Fibroblast of peridontal ligament (primary cell): ENCODE measurements at regions not wholly inside any gene's neighbourhood (a gene's known extent, or its start where the extent isn't known, plus 50 kb on each side); places are given as distances from the start of the nearest gene placed in this dataset.
"Not testable (repeated sequence)": the region's sequence is repeated elsewhere in the genome, so short reads cannot be mapped to it uniquely, and the experiment has no call there.

ENCODE experiments used
- DNase-seq: peaks from one replicate; pipeline ENCODE4 v3.0.0-alpha.2; 2010; ENCODE audit errors: extremely low read depth

- DNase-seq = no peak
These were observed 837.8 kb upstream of the LRRN3 start for GRCh38 chr7:110253093-110253492.

DNA sequence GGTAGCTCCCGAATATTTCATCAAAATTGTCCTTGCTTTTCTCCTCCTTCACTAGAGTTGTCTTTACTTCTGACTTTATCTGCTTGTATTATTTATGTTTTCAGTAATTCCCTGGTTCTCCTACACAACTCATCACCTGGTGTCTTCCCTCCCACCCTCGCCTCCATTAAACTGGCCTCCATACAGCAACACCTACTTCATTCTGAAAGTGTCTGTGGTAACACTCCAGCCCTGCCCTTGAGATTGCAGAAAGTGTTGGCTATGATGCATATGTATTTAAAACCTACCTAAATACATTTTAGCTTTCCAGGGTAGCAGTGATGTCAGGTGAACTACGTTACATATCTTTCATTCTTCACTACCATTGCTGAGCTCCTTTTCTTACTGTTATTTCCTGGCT is 833.3 kb upstream of the LRRN3 start:
- DNase-seq = no peak

- DNase-seq = no peak
These were observed 828.7 kb upstream of the LRRN3 start for GRCh38 chr7:110262251-110262650.

- no peak for DNase-seq
These were observed 826.6 kb upstream of the LRRN3 start for GRCh38 chr7:110264288-110264687.

DNA sequence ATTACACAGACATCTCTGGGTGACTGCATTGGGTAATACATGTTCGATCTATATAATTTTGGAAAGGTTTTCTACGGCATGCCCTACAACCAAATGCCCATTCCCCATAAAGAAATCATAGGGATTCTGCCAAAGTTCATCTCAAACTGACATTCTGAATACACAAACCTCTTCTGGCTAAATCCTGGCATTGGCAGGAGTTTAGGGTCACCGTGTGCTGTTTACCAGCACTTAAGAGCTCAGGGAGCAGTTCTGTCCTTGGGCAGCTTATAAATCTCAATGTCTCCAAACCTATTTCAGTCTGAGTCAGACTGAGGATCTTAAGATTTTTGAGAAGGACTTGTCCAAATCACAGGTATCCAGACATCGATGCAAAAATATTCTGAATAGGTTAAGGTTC is 809.6 kb upstream of the LRRN3 start:
- no peak for DNase-seq

GRCh38 chr7:110283056-110283455 is 807.9 kb upstream of the LRRN3 start:
- no peak for DNase-seq

DNA sequence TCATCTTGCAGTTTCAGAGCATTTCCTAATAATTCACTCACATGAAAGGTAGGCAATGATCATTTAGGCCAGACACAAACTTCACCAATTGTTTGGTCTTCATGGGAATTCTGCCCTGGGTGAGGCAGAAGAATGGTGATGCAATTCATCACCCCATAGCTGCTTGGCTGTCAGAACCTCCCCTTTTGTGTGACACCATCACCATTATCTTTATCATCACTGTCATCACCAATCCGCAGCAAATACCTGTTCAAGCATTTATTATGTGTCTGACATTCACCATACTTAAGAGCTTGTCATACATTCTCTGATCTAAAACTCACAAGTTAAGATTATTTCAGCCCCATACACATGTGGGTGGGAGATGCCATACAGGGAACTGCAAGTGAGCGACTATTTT is 799.5 kb upstream of the LRRN3 start:
- no peak for DNase-seq

DNA sequence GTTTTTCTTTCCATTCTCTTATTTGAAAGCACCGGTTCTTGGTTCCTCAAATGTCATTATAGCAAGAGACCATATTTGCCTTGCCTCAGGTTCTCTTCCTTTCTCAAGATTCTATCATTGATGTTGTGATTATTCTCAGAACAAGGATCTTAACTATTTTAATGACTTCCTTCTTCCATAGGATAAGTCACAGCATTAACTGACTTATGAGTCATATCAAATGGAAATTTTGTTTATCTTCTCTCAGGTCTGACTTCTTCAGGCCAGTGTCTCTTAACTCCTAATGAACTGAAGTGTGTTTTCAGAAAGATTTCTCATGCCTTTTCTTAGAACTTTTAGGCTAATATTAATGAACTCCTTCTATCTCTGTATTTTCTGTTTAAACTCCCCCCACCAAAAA is 794.6 kb upstream of the LRRN3 start:
- no peak for DNase-seq

- DNase-seq = no peak
These were observed 783.2 kb upstream of the LRRN3 start for GRCh38 chr7:110307776-110308175.

- no peak for DNase-seq
These were observed 782.1 kb upstream of the LRRN3 start for GRCh38 chr7:110308791-110309190.

DNA sequence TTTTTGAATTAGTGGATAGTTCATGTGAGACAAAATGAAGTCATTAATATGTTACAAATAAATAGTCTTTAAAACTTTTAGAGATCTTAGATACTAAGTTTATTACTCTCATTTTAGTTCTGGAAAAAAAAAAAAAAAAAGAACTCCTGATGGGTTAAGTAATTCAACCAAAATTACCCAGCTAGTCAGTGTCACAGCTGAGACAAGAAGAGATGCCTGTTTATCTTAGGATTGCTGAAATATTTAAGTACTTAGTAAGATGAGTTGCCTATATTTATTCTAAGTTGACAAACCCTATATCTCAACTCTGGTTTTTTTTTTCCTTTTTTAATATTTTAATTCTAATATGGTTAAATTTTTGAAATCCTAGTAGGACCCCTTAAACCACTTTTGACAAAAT is 781.0 kb upstream of the LRRN3 start:
- DNase-seq = no peak

DNA sequence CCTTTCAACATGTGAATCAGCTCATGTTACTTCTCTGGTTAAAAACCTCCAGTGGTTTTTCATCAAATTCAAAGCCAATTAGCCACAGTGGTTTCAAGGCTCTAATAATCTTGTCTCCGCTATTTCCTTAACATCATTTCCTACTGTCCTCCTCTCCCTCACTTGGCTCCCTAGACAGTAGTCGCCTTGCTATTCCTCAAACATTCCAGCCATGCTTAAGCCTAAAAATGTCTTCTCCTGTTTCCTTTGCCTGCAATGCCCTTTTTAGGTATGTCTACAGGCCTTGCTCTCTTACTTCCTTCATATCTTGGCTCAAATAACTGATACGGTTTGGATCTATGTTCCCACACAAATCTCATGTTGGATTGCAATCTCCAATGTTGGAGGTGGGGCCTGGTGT is 779.4 kb upstream of the LRRN3 start:
- DNase-seq = no peak

- no peak for DNase-seq
These were observed 773.2 kb upstream of the LRRN3 start for GRCh38 chr7:110317541-110318265.

DNA sequence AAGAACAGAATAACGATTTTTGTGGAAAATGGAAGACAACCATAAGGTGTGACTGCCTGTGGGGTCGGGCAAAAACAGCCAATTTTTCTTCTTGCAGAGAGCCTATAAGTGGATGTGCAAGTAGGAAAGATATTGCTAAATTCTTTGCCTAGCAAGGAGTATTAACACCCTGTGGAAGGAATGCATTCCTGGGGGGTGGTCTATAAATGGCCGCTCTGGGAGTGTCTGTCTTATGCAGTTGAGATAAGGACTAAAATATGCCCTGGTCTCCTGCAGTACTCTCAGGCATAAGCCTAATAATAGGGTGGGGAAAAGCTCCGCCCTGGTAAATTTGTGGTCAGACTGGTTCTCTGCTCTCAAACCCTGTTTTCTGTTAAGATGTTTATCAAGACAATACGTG is 770.6 kb upstream of the LRRN3 start:
- not testable (repeated sequence) for DNase-seq

GRCh38 chr7:110322796-110323195 is 768.1 kb upstream of the LRRN3 start:
- DNase-seq = no peak

DNA sequence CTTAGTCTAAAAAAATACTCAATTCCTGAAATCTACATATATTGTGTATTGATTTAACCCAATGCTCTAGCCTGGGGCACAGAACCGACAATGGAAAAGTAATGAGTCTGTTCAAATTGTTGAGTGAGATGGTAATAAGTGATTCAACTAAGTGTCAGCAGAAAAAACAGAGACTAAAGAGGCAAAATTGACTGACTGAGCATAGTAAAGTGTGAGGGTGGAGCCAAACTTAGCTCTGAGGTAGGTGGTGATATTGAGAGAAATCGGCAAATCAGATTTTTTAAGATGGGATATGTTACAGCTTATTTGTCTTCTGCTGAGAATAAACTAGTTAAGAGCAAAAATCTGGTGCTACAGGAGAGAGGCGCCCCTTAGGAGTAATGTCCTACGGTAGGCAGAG is 764.0 kb upstream of the LRRN3 start:
- no peak for DNase-seq

DNA sequence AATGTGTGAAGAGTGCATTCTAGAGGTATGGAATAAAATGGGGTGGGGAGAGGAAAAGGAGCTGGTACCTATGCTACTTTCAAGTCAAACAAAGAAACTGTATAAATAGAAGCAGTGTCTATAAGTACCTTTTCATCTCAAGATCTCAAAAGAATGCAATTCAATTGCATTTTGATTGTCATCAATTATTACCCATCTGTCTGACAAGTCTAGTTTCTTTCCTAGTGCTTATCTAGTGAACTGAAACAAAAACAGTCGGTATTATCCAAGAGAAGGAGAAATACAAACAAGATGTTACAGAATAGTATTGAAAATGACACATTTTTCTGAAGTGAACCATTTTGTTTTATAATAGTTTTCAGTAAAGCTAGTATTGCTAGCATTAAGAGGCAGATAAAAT is 754.5 kb upstream of the LRRN3 start:
- no peak for DNase-seq

DNA sequence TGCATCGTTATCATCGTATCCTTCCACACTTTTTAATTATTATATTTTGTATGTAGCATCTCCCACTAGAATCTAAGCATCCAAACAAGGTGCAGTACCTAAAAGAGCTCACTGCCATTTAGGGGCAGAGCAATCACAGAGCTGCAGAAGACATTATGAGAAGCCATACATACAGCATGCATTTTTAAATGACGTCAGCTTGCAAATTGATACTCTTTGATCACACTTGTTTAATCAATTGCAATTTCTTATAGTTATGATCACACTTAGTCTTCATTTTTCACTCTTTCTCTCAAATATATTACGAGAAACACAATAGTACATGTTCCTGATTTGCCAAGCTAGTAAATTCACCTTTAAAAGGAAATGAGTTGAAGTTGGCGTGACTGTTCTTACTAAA is 753.3 kb upstream of the LRRN3 start:
- no peak for DNase-seq

DNA sequence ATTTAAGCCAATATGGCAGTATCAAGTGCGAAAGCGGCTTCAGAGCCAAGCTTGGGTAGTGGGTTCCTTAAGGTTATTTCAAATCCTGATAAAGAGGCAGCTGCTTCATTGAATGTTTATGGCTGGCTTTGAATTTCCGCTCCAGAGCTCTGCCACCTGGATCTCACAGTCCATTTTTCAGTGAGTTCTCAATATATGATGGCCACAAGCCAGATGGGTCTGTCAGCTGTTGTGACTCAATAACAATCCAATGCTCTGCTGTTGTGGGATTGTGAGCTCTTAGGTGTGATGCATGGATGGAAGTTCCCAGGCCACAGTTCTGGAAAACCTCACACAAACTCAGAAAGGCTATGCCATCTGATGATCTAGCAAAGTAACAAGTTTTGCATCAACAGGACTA is 743.8 kb upstream of the LRRN3 start:
- no peak for DNase-seq

- no peak for DNase-seq
These were observed 734.5 kb upstream of the LRRN3 start for GRCh38 chr7:110356438-110356837.

DNA sequence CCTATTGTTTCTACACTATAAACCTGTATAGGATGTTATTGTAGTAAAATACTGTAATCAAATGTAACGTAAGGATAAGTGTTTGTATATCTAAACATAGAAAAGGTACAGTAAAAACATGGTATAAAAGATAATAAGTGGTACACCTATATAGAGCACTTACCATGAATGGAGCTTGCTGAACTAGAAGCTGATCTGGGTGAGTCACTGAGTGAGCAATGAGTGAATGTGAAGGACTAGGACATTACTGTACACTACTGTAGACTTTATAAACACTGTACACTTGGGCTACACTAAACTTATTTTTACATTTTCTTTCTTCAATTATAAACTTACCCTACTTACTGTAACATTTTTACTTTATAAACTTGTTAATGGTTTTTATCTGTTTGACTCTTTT is 732.9 kb upstream of the LRRN3 start:
- DNase-seq = no peak

DNA sequence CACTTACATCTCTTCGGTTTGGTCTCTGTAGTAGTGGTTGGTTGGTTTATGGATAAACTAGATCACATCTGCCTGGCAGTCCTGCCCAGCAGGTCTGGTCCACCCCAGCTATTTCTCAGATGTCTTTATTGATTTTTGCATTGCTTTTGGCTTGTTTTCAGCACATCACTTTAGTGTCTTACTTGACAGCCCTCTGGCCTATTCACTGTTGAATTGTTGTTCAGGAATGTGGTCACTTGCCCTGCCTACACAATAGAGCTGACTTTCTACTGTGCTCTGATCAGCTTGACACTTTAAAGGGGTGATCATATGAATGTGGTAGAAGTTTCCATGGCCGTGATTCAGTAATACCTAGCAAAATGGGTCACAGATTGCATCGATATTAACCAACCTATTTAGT is 719.2 kb upstream of the LRRN3 start:
- DNase-seq = no peak

GRCh38 chr7:110372685-110373084 is 718.2 kb upstream of the LRRN3 start:
- no peak for DNase-seq

- no peak for DNase-seq
These were observed 717.5 kb upstream of the LRRN3 start for GRCh38 chr7:110373416-110373815.
